Fibroblast of mammary gland (primary cell): ENCODE measurements at regions not wholly inside any gene's neighbourhood (a gene's known extent, or its start where the extent isn't known, plus 50 kb on each side); places are given as distances from the start of the nearest gene placed in this dataset.

Experiments
- DNase-seq: peaks from one replicate; pipeline ENCODE4 v3.0.0-alpha.2; 2010; ENCODE audit warnings: low read depth
- H3K4me3 ChIP-seq: 2 replicates; pipeline ENCODE4 v1.5.1; 2011; ENCODE audit warnings: low read depth, mild to moderate bottlenecking, low read length, moderate library complexity; ENCODE audit not compliant: control insufficient read depth
- CTCF ChIP-seq: conservative IDR thresholded peaks from 2 replicates; pipeline ENCODE4 v1.5.1; 2011; ENCODE audit warnings: low read depth, low read length, inconsistent platforms; ENCODE audit not compliant: control insufficient read depth, insufficient read depth

- TF ChIP-seq CTCF: no peak
- DNase-seq: peak; percentile 74
- H3K4me3 ChIP-seq: no peak overlapping the region
These were observed 610.1 kb upstream of the NEGR1 start for GRCh38 chr1:72892461-72892860.

- no peak overlapping the region for H3K4me3 ChIP-seq
- no peak for TF ChIP-seq CTCF
- peak; percentile 24 for DNase-seq
These were observed 609.6 kb upstream of the NEGR1 start for GRCh38 chr1:72891976-72892375.

- TF ChIP-seq CTCF: no peak
- no peak for DNase-seq
- no peak overlapping the region for H3K4me3 ChIP-seq
These were observed 603.5 kb upstream of the NEGR1 start for GRCh38 chr1:72885841-72886240.

- H3K4me3 ChIP-seq: no peak overlapping the region
- no peak for DNase-seq
- no peak for TF ChIP-seq CTCF
These were observed 602.7 kb upstream of the NEGR1 start for GRCh38 chr1:72885017-72885416.

GRCh38 chr1:72869873-72870272, 587.5 kb upstream of the NEGR1 start:
- no peak for DNase-seq

GRCh38 chr1:72869441-72869840, 587.1 kb upstream of the NEGR1 start:
- no peak for TF ChIP-seq CTCF
- DNase-seq: no peak
- no peak overlapping the region for H3K4me3 ChIP-seq

More at GRCh38 chr1:72869873-72870272, 587.5 kb upstream of the NEGR1 start:
- no peak overlapping the region for H3K4me3 ChIP-seq
- TF ChIP-seq CTCF: no peak

- no peak for TF ChIP-seq CTCF
- DNase-seq: no peak
- H3K4me3 ChIP-seq: no peak overlapping the region
These were observed 569.3 kb upstream of the NEGR1 start for GRCh38 chr1:72851597-72851996.
